CD4-positive, alpha-beta memory T cell (primary cell): ENCODE measurements at regions not wholly inside any gene's neighbourhood (a gene's known extent, or its start where the extent isn't known, plus 50 kb on each side); places are given as distances from the start of the nearest gene placed in this dataset.

Experiments used
- CTCF ChIA-PET: fragments of 350-600 bp; sonication (Branson Sonifier 250); formaldehyde crosslinking; loops from one replicate; lab custom pipeline; 2021; ENCODE audit warnings: inconsistent platforms; ENCODE audit not compliant: partially characterized antibody; lab: Charles Lee
- POLR2A ChIA-PET: fragments of 350-600 bp; sonication (Branson Sonifier 250); formaldehyde crosslinking; loops from one replicate; lab custom pipeline; 2021; ENCODE audit not compliant: partially characterized antibody; lab: Charles Lee
- DNase-seq, 5 donors: peaks; one replicate each; pipeline versions ENCODE4 v3.0.0 to v3.0.0-alpha.2; 2020 to 2022; ENCODE audit warnings: mixed read lengths in 1 of 5
- H3K27ac ChIP-seq: one replicate; pipeline ENCODE4 v1.7.0; 2013; ENCODE audit warnings: low read depth, low read length
- H3K27me3 ChIP-seq: 2 replicates; pipeline ENCODE4 v1.7.0; 2013; ENCODE audit warnings: mild to moderate bottlenecking, low read length, moderate library complexity; ENCODE audit not compliant: insufficient read depth
- H3K36me3 ChIP-seq: 2 replicates; pipeline ENCODE4 v1.7.0; 2013; ENCODE audit warnings: mild to moderate bottlenecking, low read length, moderate library complexity; ENCODE audit not compliant: insufficient read depth
- H3K4me1 ChIP-seq: 2 replicates; pipeline ENCODE4 v1.7.0; 2013; ENCODE audit warnings: mild to moderate bottlenecking, low read length, moderate library complexity; ENCODE audit not compliant: insufficient read depth
- H3K4me3 ChIP-seq, 2 donors: one replicate each; pipeline ENCODE4 v1.7.0; 2013; ENCODE audit warnings: low read length in 2 of 2, mild to moderate bottlenecking in 1 of 2
- H3K9me3 ChIP-seq, 2 donors: one replicate each; pipeline ENCODE4 v1.7.0; 2013; ENCODE audit warnings: low read length in 2 of 2, control low read depth in 1 of 2; ENCODE audit not compliant: control insufficient read depth in 1 of 2
- H3K27ac Mint-ChIP-seq, 7 donors: one replicate each; pipeline ENCODE4 v1.8.0; 2020 to 2021; ENCODE audit warnings: mixed read lengths in 7 of 7, mild to moderate bottlenecking in 6 of 7, inconsistent platforms in 3 of 7, moderate library complexity in 3 of 7
- H3K27me3 Mint-ChIP-seq, 2 donors: one replicate each; pipeline ENCODE4 v1.8.0; 2020 to 2021; ENCODE audit warnings: mixed read lengths in 2 of 2
- H3K36me3 Mint-ChIP-seq, 2 donors: one replicate each; pipeline ENCODE4 v1.8.0; 2020 to 2021; ENCODE audit warnings: mixed read lengths in 2 of 2, inconsistent platforms in 1 of 2, mild to moderate bottlenecking in 1 of 2
- H3K4me1 Mint-ChIP-seq, 4 donors: one replicate each; pipeline ENCODE4 v1.8.0; 2020 to 2021; ENCODE audit warnings: mixed read lengths in 4 of 4, mild to moderate bottlenecking in 1 of 4
- H3K4me3 Mint-ChIP-seq, 8 donors: one replicate each; pipeline ENCODE4 v1.8.0; 2020 to 2021; ENCODE audit warnings: mixed read lengths in 8 of 8, mild to moderate bottlenecking in 7 of 8, moderate library complexity in 6 of 8, inconsistent platforms in 3 of 8
- H3K9me3 Mint-ChIP-seq, 8 donors: one replicate each; pipeline ENCODE4 v1.8.0; 2020 to 2021; ENCODE audit warnings: mixed read lengths in 8 of 8, mild to moderate bottlenecking in 5 of 8, inconsistent platforms in 3 of 8, moderate library complexity in 1 of 8
- intact Hi-C: fragments of 100-400 bp; cut with micrococcal nuclease; formaldehyde crosslinking; loops from one replicate; pipeline ENCODE4 v1.15.1; 2023

DNA sequence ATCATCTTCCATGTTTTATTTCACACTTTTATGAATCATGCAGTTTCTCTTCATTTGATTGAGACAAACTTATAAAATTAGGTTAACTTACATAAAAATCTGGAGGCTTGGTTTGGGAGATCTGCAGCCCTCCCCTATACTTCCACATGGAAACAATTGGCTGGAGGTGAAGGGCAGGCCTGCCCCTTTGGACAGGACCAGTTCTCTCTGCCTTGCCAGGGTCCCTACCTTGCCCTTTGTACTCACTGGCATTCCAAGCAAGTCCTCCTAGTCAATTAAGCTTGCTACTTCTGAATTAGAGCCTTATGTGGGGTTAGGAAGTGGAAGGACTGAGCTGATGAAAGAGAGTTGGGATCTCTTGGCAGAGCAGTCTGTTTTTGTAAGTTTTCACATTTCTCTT lies 257.3 kb downstream of the GAS1 start:
- H3K36me3 ChIP-seq = no peaks in the 10 kb centered on the region
- CTCF ChIA-PET = no interaction called here
- no peaks in the 10 kb centered on the region for H3K27me3 ChIP-seq
- H3K9me3 ChIP-seq = no peaks in the 10 kb centered on the region
- H3K4me1 ChIP-seq = no peaks in the 10 kb centered on the region
- Mint-ChIP-seq H3K27ac (no peak overlapping the region), H3K4me3 (no peak overlapping the region), H3K36me3 (no peaks in the 10 kb centered on the region), H3K9me3 (no peaks in the 10 kb centered on the region), H3K27me3 (peaks cover 2 to 4% of the 10 kb centered on the region in 2 donors), H3K4me1 (no peaks in the 10 kb centered on the region)
- POLR2A ChIA-PET = no interaction called here
- DNase-seq = no peak
- intact Hi-C loops = no loop called here
- no peak overlapping the region for H3K27ac ChIP-seq
- H3K4me3 ChIP-seq = no peak overlapping the region

- POLR2A ChIA-PET = no interaction called here
- H3K4me3 Mint-ChIP-seq = no peak overlapping the region
Observed at GRCh38 chr9:86687788-86688187, 259.5 kb downstream of the GAS1 start.

DNA sequence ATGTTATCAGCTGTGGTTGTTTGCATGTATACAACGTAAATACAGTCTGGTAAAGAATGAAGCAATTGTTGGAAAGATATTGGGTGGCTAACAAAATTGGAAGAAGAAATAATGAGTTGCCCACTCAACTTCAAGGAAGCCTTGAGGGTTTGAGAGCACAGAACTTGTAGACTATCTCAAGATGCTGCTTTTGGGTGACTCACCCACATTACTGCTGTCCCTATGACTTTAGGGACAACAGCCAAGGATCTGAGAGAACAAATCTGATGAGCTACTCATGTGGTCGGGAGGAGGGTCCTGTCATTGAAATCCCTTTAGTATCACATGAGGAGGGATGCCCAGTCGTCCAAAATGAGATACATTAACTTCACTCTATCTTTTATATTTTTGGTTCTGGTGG lies 261.8 kb downstream of the GAS1 start:
- DNase-seq = no peak
- Histone ChIP-seq H3K27me3 (no peaks in the 10 kb centered on the region), H3K27ac (no peak overlapping the region), H3K4me3 (no peak overlapping the region), H3K36me3 (no peaks in the 10 kb centered on the region), H3K9me3 (no peaks in the 10 kb centered on the region), H3K4me1 (no peaks in the 10 kb centered on the region)
- ChIA-PET CTCF (no interaction called here), POLR2A (no interaction called here)
- H3K27me3 Mint-ChIP-seq = peaks cover 2 to 5% of the 10 kb centered on the region in 2 donors
- intact Hi-C loops = no loop called here
- H3K4me1 Mint-ChIP-seq = no peaks in the 10 kb centered on the region
- no peaks in the 10 kb centered on the region for H3K9me3 Mint-ChIP-seq
- no peak overlapping the region for H3K4me3 Mint-ChIP-seq
- H3K27ac Mint-ChIP-seq = no peak overlapping the region
- H3K36me3 Mint-ChIP-seq = no peaks in the 10 kb centered on the region

More at GRCh38 chr9:86687788-86688187, 259.5 kb downstream of the GAS1 start:
- no peaks in the 10 kb centered on the region for H3K36me3 Mint-ChIP-seq
- DNase-seq = no peak
- Histone ChIP-seq H3K36me3 (no peaks in the 10 kb centered on the region), H3K27me3 (no peaks in the 10 kb centered on the region), H3K4me1 (no peaks in the 10 kb centered on the region), H3K27ac (no peak overlapping the region), H3K9me3 (no peaks in the 10 kb centered on the region), H3K4me3 (no peak overlapping the region)
- peaks cover 4 to 5% of the 10 kb centered on the region in 2 donors for H3K27me3 Mint-ChIP-seq
- no peaks in the 10 kb centered on the region for H3K4me1 Mint-ChIP-seq
- H3K9me3 Mint-ChIP-seq = no peaks in the 10 kb centered on the region
- CTCF ChIA-PET = interaction anchor here (0.7 kb wide), 1 partner anchor 607 kb away, joined by 5 read pairs; no protein-coding TSS in a partner anchor
- intact Hi-C loops = no loop called here
- no peak overlapping the region for H3K27ac Mint-ChIP-seq

GRCh38 chr9:86684148-86684547 lies 263.2 kb downstream of the GAS1 start:
- no peaks in the 10 kb centered on the region for H3K27me3 ChIP-seq
- Mint-ChIP-seq H3K4me3 (no peak overlapping the region), H3K36me3 (no peaks in the 10 kb centered on the region), H3K4me1 (no peaks in the 10 kb centered on the region), H3K27ac (no peak overlapping the region), H3K9me3 (no peaks in the 10 kb centered on the region), H3K27me3 (peaks cover 2 to 5% of the 10 kb centered on the region in 2 donors)
- CTCF ChIA-PET = no interaction called here
- DNase-seq = no peak
- H3K27ac ChIP-seq = no peak overlapping the region
- POLR2A ChIA-PET = no interaction called here
- H3K4me3 ChIP-seq = no peak overlapping the region
- H3K9me3 ChIP-seq = no peaks in the 10 kb centered on the region
- no peaks in the 10 kb centered on the region for H3K36me3 ChIP-seq
- intact Hi-C loops = no loop called here
- H3K4me1 ChIP-seq = no peaks in the 10 kb centered on the region

- ChIA-PET POLR2A (interaction anchor here (0.6 kb wide), 1 partner anchor 22 kb away, joined by 3 read pairs; no protein-coding TSS in a partner anchor), CTCF (no interaction called here)
- H3K4me1 ChIP-seq = no peaks in the 10 kb centered on the region
- no peak overlapping the region for H3K27ac ChIP-seq
- no peaks in the 10 kb centered on the region for H3K27me3 ChIP-seq
- Mint-ChIP-seq H3K4me3 (peak overlapping the region in 5 of 8 donors; percentile 71 to 84 (median 80)), H3K4me1 (no peaks in the 10 kb centered on the region), H3K9me3 (peaks cover 0 to 3% (median 0%) of the 10 kb centered on the region in 8 donors), H3K27me3 (peaks cover 2 to 5% of the 10 kb centered on the region in 2 donors), H3K36me3 (no peaks in the 10 kb centered on the region), H3K27ac (peak overlapping the region in 2 of 7 donors; percentile 78 to 90)
- no peaks in the 10 kb centered on the region for H3K9me3 ChIP-seq
- H3K36me3 ChIP-seq = no peaks in the 10 kb centered on the region
- no peak for DNase-seq
- intact Hi-C loops = no loop called here
- no peak overlapping the region for H3K4me3 ChIP-seq
Observed at GRCh38 chr9:86682240-86682639, 265.1 kb downstream of the GAS1 start.

DNA sequence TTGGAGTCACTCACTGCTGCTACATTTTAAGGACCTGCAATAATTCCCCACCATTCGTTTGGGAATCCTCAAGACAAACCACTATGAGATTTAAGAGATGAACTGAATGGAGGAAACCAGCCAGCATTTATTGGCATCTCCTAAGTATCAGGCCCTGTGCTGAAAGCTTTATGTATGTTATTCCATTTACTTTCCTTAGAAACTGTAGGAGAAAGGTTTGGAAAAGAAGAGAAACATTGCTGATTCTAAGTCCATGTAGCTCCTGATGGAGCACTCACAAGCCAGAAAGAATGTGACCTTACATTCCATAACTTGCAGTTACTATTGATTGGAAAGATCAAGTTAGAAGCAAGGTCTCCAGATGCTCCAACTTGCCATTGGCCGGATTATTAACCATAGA lies 267.4 kb downstream of the GAS1 start:
- Mint-ChIP-seq H3K4me3 (no peak overlapping the region), H3K27ac (no peak overlapping the region), H3K36me3 (no peaks in the 10 kb centered on the region), H3K9me3 (peaks cover 0 to 3% (median 0%) of the 10 kb centered on the region in 8 donors), H3K27me3 (peaks cover 0 to 2% of the 10 kb centered on the region in 2 donors), H3K4me1 (no peaks in the 10 kb centered on the region)
- no peak overlapping the region for H3K4me3 ChIP-seq
- H3K27ac ChIP-seq = no peak overlapping the region
- POLR2A ChIA-PET = no interaction called here
- no peaks in the 10 kb centered on the region for H3K27me3 ChIP-seq
- intact Hi-C loops = no loop called here
- DNase-seq = no peak
- no peaks in the 10 kb centered on the region for H3K4me1 ChIP-seq
- CTCF ChIA-PET = no interaction called here
- H3K9me3 ChIP-seq = no peaks in the 10 kb centered on the region
- H3K36me3 ChIP-seq = no peaks in the 10 kb centered on the region

GRCh38 chr9:86676396-86676795 lies 270.9 kb downstream of the GAS1 start:
- DNase-seq = no peak
- H3K9me3 Mint-ChIP-seq = peaks cover 0 to 4% (median 0%) of the 10 kb centered on the region in 8 donors
- H3K27ac Mint-ChIP-seq = no peak overlapping the region
- Histone ChIP-seq H3K27me3 (no peaks in the 10 kb centered on the region), H3K27ac (no peak overlapping the region), H3K9me3 (no peaks in the 10 kb centered on the region), H3K4me1 (no peaks in the 10 kb centered on the region), H3K36me3 (no peaks in the 10 kb centered on the region), H3K4me3 (no peak overlapping the region)
- no peaks in the 10 kb centered on the region for H3K4me1 Mint-ChIP-seq
- H3K4me3 Mint-ChIP-seq = no peak overlapping the region
- intact Hi-C loops = no loop called here
- H3K27me3 Mint-ChIP-seq = no peaks in the 10 kb centered on the region
- H3K36me3 Mint-ChIP-seq = no peaks in the 10 kb centered on the region
- CTCF ChIA-PET = interaction anchor here (0.6 kb wide), 1 partner anchor 43 kb away, joined by 3 read pairs; no protein-coding TSS in a partner anchor
- POLR2A ChIA-PET = interaction anchor here (0.8 kb wide), 1 partner anchor 9 kb away, joined by 3 read pairs; no protein-coding TSS in a partner anchor
